GM06990 (cell line): ENCODE measurements at regions not wholly inside any gene's neighbourhood (a gene's known extent, or its start where the extent isn't known, plus 50 kb on each side); places are given as distances from the start of the nearest gene placed in this dataset.
"Not testable (repeated sequence)": the region's sequence is repeated elsewhere in the genome, so short reads cannot be mapped to it uniquely, and the experiment has no call there.

Experiments used
- DNase-seq: peaks from one replicate; pipeline ENCODE4 v3.0.0-alpha.2; 2011; ENCODE audit not compliant: insufficient read length; ENCODE audit errors: extremely low read depth
- H3K27me3 ChIP-seq: replicated peaks from 2 replicates; pipeline ENCODE4 v1.6.0; 2011; ENCODE audit warnings: low read length; ENCODE audit not compliant: control insufficient read depth, insufficient read depth
- H3K36me3 ChIP-seq: 2 replicates; pipeline ENCODE4 v1.5.1; 2011; ENCODE audit warnings: low read length; ENCODE audit not compliant: control insufficient read depth, insufficient read depth
- H3K4me3 ChIP-seq: replicated peaks from 2 replicates; pipeline ENCODE4 v1.5.1; 2011; ENCODE audit warnings: low read depth, mild to moderate bottlenecking, control low read depth, low read length
- TF ChIP-seq, protein P1 (sequence below): IDR thresholded peaks from 2 replicates; pipeline ENCODE4 v1.5.1; 2011; ENCODE audit warnings: low read length, control low read depth, mild to moderate bottlenecking, inconsistent platforms; ENCODE audit not compliant: insufficient read depth, poor library complexity, severe bottlenecking

DNA sequence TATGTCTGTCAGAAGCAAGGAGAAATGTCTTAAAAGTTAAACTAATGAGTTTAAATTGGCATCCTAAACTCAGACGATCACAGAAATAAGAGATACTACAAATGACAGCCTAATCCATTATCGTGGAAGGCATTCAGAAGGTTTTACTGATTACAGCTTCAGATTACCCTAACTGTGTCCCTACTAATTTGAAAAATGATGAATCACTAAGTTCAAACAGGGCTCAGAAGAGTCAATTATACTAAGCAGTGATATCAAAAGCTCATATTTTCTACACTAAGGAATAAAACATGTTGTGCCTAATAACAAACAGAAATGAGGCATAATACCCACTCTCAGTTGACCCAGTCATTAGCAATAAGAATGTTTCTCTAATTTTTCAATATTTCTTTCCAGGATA, 152.0 kb upstream of the NRBF2 start:
- H3K36me3 ChIP-seq, result no peaks in the 10 kb centered on the region
- no peaks in the 10 kb centered on the region for H3K27me3 ChIP-seq
- TF ChIP-seq, protein P1, sequence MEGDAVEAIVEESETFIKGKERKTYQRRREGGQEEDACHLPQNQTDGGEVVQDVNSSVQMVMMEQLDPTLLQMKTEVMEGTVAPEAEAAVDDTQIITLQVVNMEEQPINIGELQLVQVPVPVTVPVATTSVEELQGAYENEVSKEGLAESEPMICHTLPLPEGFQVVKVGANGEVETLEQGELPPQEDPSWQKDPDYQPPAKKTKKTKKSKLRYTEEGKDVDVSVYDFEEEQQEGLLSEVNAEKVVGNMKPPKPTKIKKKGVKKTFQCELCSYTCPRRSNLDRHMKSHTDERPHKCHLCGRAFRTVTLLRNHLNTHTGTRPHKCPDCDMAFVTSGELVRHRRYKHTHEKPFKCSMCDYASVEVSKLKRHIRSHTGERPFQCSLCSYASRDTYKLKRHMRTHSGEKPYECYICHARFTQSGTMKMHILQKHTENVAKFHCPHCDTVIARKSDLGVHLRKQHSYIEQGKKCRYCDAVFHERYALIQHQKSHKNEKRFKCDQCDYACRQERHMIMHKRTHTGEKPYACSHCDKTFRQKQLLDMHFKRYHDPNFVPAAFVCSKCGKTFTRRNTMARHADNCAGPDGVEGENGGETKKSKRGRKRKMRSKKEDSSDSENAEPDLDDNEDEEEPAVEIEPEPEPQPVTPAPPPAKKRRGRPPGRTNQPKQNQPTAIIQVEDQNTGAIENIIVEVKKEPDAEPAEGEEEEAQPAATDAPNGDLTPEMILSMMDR, result no peak
- H3K4me3 ChIP-seq, result no peak overlapping the region
- DNase-seq, result no peak

- TF ChIP-seq, protein P1, result no peak
- no peak for DNase-seq
- H3K4me3 ChIP-seq, result no peak overlapping the region
- H3K27me3 ChIP-seq, result no peaks in the 10 kb centered on the region
- no peaks in the 10 kb centered on the region for H3K36me3 ChIP-seq
Observed at GRCh38 chr10:62980687-62981086, 152.4 kb upstream of the NRBF2 start.

DNA sequence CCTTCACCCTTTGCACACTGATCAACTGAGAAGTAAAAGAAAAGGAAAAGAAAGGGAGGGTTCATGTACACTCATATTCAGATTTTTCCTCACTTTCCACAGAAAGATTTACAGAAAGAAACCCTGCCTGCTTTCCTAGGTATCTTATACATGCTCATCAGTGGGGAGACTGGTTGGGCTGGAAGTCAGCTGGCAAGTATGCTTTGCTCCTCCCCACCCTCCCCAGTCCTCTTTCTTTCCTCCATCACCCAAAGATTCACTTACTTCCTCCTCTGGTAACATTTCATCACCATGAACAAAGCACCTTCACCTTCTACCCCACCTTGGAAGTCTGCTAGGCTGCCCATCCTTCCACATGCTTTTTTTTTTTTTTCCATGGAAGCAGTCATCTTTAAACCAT, 153.2 kb upstream of the NRBF2 start:
- Histone ChIP-seq H3K36me3 (no peaks in the 10 kb centered on the region), H3K27me3 (no peaks in the 10 kb centered on the region), H3K4me3 (no peak overlapping the region)
- TF ChIP-seq, protein P1, result no peak
- no peak for DNase-seq

- DNase-seq, result no peak
- Histone ChIP-seq H3K36me3 (no peaks in the 10 kb centered on the region), H3K27me3 (no peaks in the 10 kb centered on the region), H3K4me3 (no peak overlapping the region)
- TF ChIP-seq, protein P1, result no peak
Observed at GRCh38 chr10:62978482-62978881, 154.6 kb upstream of the NRBF2 start.

DNA sequence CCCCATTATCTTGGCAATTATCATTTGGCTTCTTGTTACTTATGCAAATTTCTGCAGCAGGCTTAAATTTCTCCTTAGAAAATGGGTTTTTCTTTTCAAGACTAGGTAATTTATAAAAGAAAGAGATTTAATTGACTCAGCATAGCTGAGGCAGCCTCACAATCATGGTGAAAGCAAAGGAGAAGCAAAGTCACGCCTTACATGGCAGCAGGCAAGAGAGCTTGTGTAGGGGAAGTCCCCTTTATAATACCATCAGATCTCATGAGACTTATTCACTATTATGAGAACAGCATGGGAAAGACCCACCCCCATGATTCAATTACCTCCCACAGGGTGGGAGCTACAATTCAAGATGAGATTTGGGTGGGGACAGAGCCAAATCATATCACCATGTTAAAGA, 158.3 kb upstream of the NRBF2 start:
- not testable (repeated sequence) for H3K27me3 ChIP-seq, DNase-seq, H3K4me3 ChIP-seq, H3K36me3 ChIP-seq

GRCh38 chr10:62972103-62972502, 155.9 kb upstream of the EGR2 start:
- Histone ChIP-seq H3K27me3 (no peaks in the 10 kb centered on the region), H3K4me3 (no peak overlapping the region), H3K36me3 (no peaks in the 10 kb centered on the region)
- TF ChIP-seq, protein P1, result no peak
- no peak for DNase-seq
